ENCODE measurements at regions not wholly inside any gene's neighbourhood (a gene's known extent, or its start where the extent isn't known, plus 50 kb on each side); places are given as distances from the start of the nearest gene placed in this dataset.
A peak's percentile ranks its signal among the peaks of the same experiment; 100 is the strongest.

- intact Hi-C loops (cut with DNase I, micrococcal nuclease) = no loop called here
- ATAC-seq (no peak), DNase-seq (no peak)
- H3K36me3 ChIP-seq (ENCODE audit: low read depth) = no peaks in the 10 kb centered on the region
- H3K9me3 ChIP-seq = peaks cover 5% of the 10 kb centered on the region
- no peak for TF ChIP-seq CTCF (IDR thresholded peaks at IDR 0.05)
- no peak overlapping the region for H3K4me3 ChIP-seq
- H3K4me1 ChIP-seq (ENCODE audit: low read depth) = no peaks in the 10 kb centered on the region
Observed at GRCh38 chr20:60970601-60971000, 281.5 kb upstream of the CDH4 start.

GRCh38 chr20:60974022-60974421 lies 278.0 kb upstream of the CDH4 start:
- Histone ChIP-seq H3K4me3 (no peak overlapping the region), H3K4me1 (ENCODE audit: low read depth) (no peaks in the 10 kb centered on the region), H3K36me3 (ENCODE audit: low read depth) (no peaks in the 10 kb centered on the region), H3K9me3 (peaks cover 3% of the 10 kb centered on the region)
- TF ChIP-seq CTCF (IDR thresholded peaks at IDR 0.05) = no peak
- DNase-seq (no peak), ATAC-seq (no peak)
- intact Hi-C loops (cut with DNase I, micrococcal nuclease) = no loop called here

DNA sequence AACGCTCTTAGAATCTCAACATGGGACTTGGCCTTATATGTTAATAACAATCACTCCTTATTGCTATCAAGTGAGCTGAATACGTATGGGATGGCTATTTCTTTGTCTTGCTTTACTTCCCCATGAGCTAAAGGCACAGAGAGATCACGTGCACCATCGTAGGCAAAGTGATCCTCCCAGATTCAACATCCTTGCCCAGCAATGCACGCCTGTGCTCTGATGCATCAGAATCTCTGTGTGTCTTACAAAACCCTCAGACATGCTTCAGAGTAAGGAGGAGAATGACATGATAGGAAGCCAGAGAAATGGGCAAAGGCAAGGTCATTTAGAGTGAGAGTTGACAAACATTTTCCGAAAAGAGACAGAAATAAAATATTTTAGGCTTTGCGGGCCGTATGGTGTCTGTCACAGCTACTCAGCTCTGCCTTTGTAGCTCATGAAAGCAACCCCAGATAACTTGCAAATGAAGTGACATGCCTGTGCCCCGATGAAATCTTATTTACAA lies 277.6 kb upstream of the CDH4 start:
- H3K4me3 ChIP-seq = no peak overlapping the region
- no peak for DNase-seq
- H3K36me3 ChIP-seq (ENCODE audit: low read depth) = no peaks in the 10 kb centered on the region
- no peak for ATAC-seq
- peaks cover 7% of the 10 kb centered on the region for H3K9me3 ChIP-seq
- no peaks in the 10 kb centered on the region for H3K4me1 ChIP-seq (ENCODE audit: low read depth)
- no peak for TF ChIP-seq CTCF (IDR thresholded peaks at IDR 0.05)
- intact Hi-C loops (cut with DNase I, micrococcal nuclease) = no loop called here

DNA sequence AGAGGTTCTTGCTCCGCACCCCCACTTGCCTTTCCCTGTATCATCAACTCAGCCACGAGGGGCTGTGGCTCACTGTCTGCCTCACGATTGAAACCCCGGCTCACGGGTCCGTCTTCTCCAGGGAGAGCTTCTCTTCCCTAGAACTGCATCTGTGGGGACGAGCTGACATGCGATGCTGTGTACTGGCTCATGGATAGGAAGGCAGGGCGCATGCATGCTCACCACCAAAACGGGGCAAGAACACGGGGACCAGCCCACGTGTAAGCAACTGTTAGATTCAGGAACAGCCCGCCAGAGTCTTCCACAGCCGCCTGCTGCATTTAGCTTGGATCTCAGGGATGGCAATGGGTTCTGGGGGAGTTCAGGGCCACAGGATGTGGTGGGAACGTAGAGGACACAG lies 275.9 kb upstream of the CDH4 start:
- Histone ChIP-seq H3K4me3 (no peak overlapping the region), H3K9me3 (peaks cover 21% of the 10 kb centered on the region), H3K4me1 (ENCODE audit: low read depth) (no peaks in the 10 kb centered on the region), H3K36me3 (ENCODE audit: low read depth) (no peaks in the 10 kb centered on the region)
- TF ChIP-seq CTCF (IDR thresholded peaks at IDR 0.05) = no peak
- intact Hi-C loops (cut with DNase I, micrococcal nuclease) = no loop called here
- DNase-seq = no peak
- ATAC-seq = no peak

- Histone ChIP-seq H3K9me3 (peaks cover 21% of the 10 kb centered on the region), H3K4me3 (no peak overlapping the region), H3K36me3 (ENCODE audit: low read depth) (no peaks in the 10 kb centered on the region), H3K4me1 (ENCODE audit: low read depth) (no peaks in the 10 kb centered on the region)
- no peak for TF ChIP-seq CTCF (IDR thresholded peaks at IDR 0.05)
- no peak for DNase-seq
- intact Hi-C loops (cut with DNase I, micrococcal nuclease) = no loop called here
- no peak for ATAC-seq
Observed at GRCh38 chr20:60976913-60977312, 275.1 kb upstream of the CDH4 start.

GRCh38 chr20:60977901-60978300 lies 274.2 kb upstream of the CDH4 start:
- ATAC-seq (no peak), DNase-seq (peak in 1 of 3 donors; percentile 13)
- intact Hi-C loops (cut with DNase I, micrococcal nuclease) = no loop called here
- Histone ChIP-seq H3K9me3 (peaks cover 21% of the 10 kb centered on the region), H3K4me1 (ENCODE audit: low read depth) (no peaks in the 10 kb centered on the region), H3K4me3 (no peak overlapping the region), H3K36me3 (ENCODE audit: low read depth) (no peaks in the 10 kb centered on the region)
- no peak for TF ChIP-seq CTCF (IDR thresholded peaks at IDR 0.05)
